ENCODE measurements at regions not wholly inside any gene's neighbourhood (a gene's known extent, or its start where the extent isn't known, plus 50 kb on each side); places are given as distances from the start of the nearest gene placed in this dataset.
A peak's percentile ranks its signal among the peaks of the same experiment; 100 is the strongest.
"Not testable (repeated sequence)": the region's sequence is repeated elsewhere in the genome, so short reads cannot be mapped to it uniquely, and the experiment has no call there.

GRCh38 chr15:89024418-89024817, 63.8 kb upstream of the ABHD2 start:
- no peak for DNase-seq
- Mint-ChIP-seq H3K4me3 (no peak overlapping the region), H3K36me3 (ENCODE audit: low read depth) (no peaks in the 10 kb centered on the region), H3K4me1 (peaks cover 3% of the 10 kb centered on the region), H3K9me3 (peaks cover 16% of the 10 kb centered on the region), H3K27ac (no peak overlapping the region), H3K27me3 (ENCODE audit: low read depth, poor library complexity) (peaks cover 2% of the 10 kb centered on the region)
- TF ChIP-seq, protein P1, sequence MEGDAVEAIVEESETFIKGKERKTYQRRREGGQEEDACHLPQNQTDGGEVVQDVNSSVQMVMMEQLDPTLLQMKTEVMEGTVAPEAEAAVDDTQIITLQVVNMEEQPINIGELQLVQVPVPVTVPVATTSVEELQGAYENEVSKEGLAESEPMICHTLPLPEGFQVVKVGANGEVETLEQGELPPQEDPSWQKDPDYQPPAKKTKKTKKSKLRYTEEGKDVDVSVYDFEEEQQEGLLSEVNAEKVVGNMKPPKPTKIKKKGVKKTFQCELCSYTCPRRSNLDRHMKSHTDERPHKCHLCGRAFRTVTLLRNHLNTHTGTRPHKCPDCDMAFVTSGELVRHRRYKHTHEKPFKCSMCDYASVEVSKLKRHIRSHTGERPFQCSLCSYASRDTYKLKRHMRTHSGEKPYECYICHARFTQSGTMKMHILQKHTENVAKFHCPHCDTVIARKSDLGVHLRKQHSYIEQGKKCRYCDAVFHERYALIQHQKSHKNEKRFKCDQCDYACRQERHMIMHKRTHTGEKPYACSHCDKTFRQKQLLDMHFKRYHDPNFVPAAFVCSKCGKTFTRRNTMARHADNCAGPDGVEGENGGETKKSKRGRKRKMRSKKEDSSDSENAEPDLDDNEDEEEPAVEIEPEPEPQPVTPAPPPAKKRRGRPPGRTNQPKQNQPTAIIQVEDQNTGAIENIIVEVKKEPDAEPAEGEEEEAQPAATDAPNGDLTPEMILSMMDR (IDR thresholded peaks at IDR 0.05), result no peak

GRCh38 chr15:89026167-89026566, 62.1 kb upstream of the ABHD2 start:
- TF ChIP-seq, protein P1 (IDR thresholded peaks at IDR 0.05), result no peak
- DNase-seq, result no peak
- Mint-ChIP-seq H3K4me3 (no peak overlapping the region), H3K36me3 (ENCODE audit: low read depth) (no peaks in the 10 kb centered on the region), H3K27ac (no peak overlapping the region), H3K9me3 (peaks cover 26% of the 10 kb centered on the region), H3K27me3 (ENCODE audit: low read depth, poor library complexity) (no peaks in the 10 kb centered on the region), H3K4me1 (no peaks in the 10 kb centered on the region)

GRCh38 chr15:89028036-89028435, 60.2 kb upstream of the ABHD2 start:
- H3K4me3 Mint-ChIP-seq, result no peak overlapping the region
- DNase-seq, result no peak
- no peaks in the 10 kb centered on the region for H3K4me1 Mint-ChIP-seq
- peaks cover 26% of the 10 kb centered on the region for H3K9me3 Mint-ChIP-seq
- peak overlapping the region; percentile 21 for H3K27ac Mint-ChIP-seq
- TF ChIP-seq, protein P1 (IDR thresholded peaks at IDR 0.05), result no peak
- H3K27me3 Mint-ChIP-seq (ENCODE audit: low read depth, poor library complexity), result no peaks in the 10 kb centered on the region
- no peaks in the 10 kb centered on the region for H3K36me3 Mint-ChIP-seq (ENCODE audit: low read depth)

- no peak for DNase-seq
- Mint-ChIP-seq H3K27me3 (ENCODE audit: low read depth, poor library complexity) (peaks cover 2% of the 10 kb centered on the region), H3K4me1 (no peaks in the 10 kb centered on the region)
Measured at GRCh38 chr15:89030311-89030710, 57.9 kb upstream of the ABHD2 start.

GRCh38 chr15:89031637-89032285, 56.5 kb upstream of the ABHD2 start:
- not testable (repeated sequence) for H3K9me3 Mint-ChIP-seq; H3K27me3 Mint-ChIP-seq (ENCODE audit: low read depth, poor library complexity); DNase-seq; H3K4me1 Mint-ChIP-seq; H3K27ac Mint-ChIP-seq; H3K4me3 Mint-ChIP-seq; H3K36me3 Mint-ChIP-seq (ENCODE audit: low read depth)

More at GRCh38 chr15:89030311-89030710, 57.9 kb upstream of the ABHD2 start:
- Mint-ChIP-seq H3K36me3 (ENCODE audit: low read depth) (no peaks in the 10 kb centered on the region), H3K4me3 (no peak overlapping the region), H3K9me3 (peaks cover 21% of the 10 kb centered on the region), H3K27ac (no peak overlapping the region)
- TF ChIP-seq, protein P1 (IDR thresholded peaks at IDR 0.05), result no peak

DNA sequence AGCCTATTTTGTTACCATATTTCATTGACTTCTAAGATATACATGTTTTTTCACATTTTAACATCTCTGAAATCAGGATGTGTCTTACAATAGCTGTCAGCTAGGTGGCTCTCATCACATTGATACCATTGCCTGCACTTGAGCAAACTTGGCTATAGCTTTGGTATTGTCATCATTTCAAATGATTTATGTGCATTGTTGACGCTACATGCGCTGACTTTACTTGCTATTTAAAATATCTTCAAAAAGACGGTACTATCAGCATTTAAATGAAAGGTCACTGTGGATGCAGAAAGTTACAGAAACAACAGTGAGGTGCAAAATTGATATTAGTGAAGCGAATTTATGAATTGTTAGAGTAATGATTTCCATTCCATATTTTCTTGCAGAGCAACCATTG, 54.0 kb upstream of the ABHD2 start:
- Mint-ChIP-seq H3K36me3 (ENCODE audit: low read depth) (no peaks in the 10 kb centered on the region), H3K9me3 (peaks cover 10% of the 10 kb centered on the region), H3K4me1 (peaks cover 20% of the 10 kb centered on the region), H3K4me3 (no peak overlapping the region), H3K27me3 (ENCODE audit: low read depth, poor library complexity) (peaks cover 9% of the 10 kb centered on the region), H3K27ac (no peak overlapping the region)
- no peak for DNase-seq
- TF ChIP-seq, protein P1 (IDR thresholded peaks at IDR 0.05), result no peak
